D721Med (cell line): ENCODE measurements at regions not wholly inside any gene's neighbourhood (a gene's known extent, or its start where the extent isn't known, plus 50 kb on each side); places are given as distances from the start of the nearest gene placed in this dataset.

Experiments
- DNase-seq: peaks from one replicate; pipeline ENCODE4 v3.0.0; 2011; ENCODE audit warnings: low spot score; ENCODE audit not compliant: insufficient read length
- FAIRE-seq: peaks from 2 replicates; lab custom pipeline; 2011; peaks lifted over from hg19 to GRCh38; lab: Jason Lieb, UNC
- TF ChIP-seq, protein P1 (sequence below): IDR thresholded peaks from 2 replicates; pipeline ENCODE4 v1.5.1; 2012; ENCODE audit warnings: mild to moderate bottlenecking, control low read depth; ENCODE audit not compliant: insufficient read depth; ENCODE audit errors: missing control alignments

DNA sequence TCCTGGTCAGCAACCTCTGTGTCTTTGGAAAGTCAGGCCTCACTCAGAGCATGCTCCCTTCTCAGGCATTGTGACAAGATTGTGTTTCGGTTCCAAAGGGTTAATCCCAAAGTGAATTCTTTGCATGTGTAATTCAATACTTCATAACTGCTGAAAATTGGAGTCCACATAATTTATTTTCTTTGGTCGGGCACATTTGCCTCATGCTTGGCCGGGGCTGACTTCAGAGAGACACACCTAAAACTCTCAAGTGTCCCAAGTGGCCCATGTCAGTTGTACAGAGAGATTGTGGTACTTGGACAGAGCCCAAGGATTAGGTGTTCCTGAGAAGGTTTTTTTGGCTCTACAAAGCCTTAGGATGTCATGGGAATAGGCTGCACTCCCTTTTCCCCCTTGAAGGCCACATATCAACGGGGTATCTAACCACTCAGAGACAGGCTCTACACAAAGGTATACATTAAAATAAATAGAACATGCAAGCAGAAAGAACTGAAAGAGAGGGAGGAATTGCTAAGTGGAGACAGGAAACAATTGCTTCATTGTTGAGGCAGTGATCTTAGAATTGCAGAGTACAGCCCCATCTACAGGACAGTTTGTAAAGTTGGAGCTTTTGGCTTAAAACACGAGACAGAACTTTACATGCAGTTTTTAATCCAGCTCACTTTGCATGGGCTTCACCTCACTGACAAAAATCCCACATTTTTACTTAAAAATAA is 1232.3 kb upstream of the ZEB2 start:
- DNase-seq (peak; percentile 9), FAIRE-seq (no peak)
- TF ChIP-seq, protein P1, sequence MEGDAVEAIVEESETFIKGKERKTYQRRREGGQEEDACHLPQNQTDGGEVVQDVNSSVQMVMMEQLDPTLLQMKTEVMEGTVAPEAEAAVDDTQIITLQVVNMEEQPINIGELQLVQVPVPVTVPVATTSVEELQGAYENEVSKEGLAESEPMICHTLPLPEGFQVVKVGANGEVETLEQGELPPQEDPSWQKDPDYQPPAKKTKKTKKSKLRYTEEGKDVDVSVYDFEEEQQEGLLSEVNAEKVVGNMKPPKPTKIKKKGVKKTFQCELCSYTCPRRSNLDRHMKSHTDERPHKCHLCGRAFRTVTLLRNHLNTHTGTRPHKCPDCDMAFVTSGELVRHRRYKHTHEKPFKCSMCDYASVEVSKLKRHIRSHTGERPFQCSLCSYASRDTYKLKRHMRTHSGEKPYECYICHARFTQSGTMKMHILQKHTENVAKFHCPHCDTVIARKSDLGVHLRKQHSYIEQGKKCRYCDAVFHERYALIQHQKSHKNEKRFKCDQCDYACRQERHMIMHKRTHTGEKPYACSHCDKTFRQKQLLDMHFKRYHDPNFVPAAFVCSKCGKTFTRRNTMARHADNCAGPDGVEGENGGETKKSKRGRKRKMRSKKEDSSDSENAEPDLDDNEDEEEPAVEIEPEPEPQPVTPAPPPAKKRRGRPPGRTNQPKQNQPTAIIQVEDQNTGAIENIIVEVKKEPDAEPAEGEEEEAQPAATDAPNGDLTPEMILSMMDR, result peak; percentile 62

DNA sequence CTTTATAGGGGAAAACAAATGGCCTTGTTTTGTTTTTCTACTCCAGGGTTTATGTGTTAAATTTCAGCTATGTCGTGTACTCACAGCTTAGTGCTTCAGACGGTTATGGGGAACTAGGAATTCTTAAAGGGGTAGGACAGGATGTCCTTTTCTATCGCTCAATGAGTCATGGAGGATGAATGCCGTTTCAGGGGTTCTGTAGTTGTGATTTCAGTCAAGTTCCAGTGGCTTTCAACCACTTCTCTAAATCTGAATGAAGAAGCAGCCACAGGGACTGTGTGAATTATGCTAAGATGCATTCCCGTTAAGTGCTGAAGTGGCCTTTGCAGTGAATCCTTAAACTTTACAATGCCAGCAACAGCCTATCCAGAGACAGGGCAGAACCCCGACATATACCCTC is 1231.7 kb upstream of the ZEB2 start:
- no peak for FAIRE-seq
- TF ChIP-seq, protein P1, result no peak
- DNase-seq, result no peak

DNA sequence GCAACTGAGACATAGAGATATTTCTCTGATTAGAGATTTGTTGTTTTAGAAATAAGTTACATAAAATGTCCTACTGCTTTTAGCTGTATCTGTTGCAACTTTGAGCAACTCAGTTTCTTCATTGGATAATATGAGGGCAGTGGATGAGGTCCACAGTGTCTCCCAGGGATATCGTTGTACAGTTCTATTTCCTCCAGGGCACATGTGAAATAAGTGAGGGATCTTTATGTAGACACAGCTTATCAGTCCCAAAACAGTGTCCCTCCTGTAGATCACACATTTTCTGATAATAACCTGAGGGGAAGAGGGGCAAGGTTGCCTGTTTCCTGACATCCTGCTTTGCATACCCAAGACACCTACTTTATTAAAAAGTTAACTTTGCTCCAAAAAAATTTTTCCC is 1231.2 kb upstream of the ZEB2 start:
- FAIRE-seq (no peak), DNase-seq (no peak)
- TF ChIP-seq, protein P1, result no peak

DNA sequence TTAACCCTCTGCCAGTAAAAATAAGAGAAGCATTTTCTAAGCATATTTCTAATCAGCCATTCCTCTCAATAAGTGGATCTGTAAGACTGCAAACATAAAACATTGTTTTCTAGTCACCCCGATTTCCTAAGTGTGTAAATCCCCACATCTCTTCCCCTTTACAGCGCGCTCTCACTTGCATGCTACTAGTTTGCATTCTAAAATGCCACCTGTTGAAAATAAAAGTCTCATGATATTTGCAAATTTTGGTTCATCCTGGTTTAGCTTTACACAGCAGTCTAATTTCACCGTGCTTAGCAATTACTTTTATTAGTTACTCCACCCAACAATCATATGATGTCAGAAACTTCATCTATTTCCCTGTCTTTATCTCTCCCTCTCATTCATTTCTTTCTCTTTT is 1230.7 kb upstream of the ZEB2 start:
- TF ChIP-seq, protein P1, result no peak
- no peak for DNase-seq
- no peak for FAIRE-seq

DNA sequence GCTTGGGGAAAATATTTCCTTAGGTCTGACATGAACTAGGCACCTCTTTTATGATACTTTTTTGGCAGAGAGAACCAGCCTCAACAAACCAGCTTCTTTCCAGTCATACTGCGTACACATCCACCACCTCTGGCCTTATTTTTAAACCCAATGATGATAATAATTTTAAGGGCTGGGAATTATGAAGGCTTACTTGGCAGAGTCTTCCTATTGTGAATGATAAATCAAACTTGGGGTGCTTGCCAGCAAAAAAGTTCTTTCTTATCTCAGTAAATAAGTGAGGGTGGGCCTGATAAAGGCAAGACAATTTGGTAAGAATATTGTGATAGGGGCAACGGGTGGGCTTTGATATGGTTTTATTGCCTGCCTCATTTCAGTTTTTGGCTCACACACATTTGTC is 1230.2 kb upstream of the ZEB2 start:
- FAIRE-seq, result no peak
- DNase-seq, result no peak
- TF ChIP-seq, protein P1, result no peak

DNA sequence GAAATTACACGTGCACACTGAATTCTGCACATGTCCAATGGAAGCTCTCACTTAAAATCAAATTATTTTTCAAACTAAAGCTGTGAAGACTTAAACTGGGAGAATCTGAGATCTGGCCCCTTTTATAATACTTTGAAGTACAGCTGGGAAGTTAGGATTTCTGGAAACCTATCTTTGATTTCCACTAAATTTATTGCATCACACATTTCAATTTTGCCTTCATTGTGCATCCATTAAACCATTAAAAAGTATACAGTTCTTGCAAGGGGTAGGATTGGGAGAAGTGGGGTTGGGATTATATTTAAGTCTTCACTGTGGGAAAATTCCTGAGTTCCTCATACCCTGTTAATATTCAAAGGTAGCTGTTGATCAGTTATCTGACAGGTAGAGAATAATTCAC is 1229.6 kb upstream of the ZEB2 start:
- DNase-seq (no peak), FAIRE-seq (no peak)
- TF ChIP-seq, protein P1, result no peak

DNA sequence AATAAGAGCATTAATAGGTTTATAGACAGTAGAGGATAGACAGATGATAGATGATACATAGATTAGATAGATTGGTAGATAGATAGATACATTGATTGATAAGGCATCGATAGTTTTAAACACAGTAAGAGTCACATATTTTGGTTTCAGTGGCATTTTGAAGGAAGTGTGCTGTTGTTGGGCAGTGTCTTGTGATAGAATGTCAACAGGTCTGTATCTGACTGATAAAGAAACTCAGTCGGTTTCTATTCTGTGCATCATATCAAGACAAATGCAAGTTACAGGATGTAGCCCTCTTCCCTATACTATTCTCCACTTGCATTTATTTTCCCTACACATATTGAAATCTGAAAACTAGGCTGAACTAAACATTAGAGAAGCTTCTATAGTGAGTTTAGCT is 1229.0 kb upstream of the ZEB2 start:
- FAIRE-seq, result no peak
- no peak for DNase-seq
- TF ChIP-seq, protein P1, result no peak
